CD4-positive, alpha-beta T cell (primary cell): ENCODE measurements at regions not wholly inside any gene's neighbourhood (a gene's known extent, or its start where the extent isn't known, plus 50 kb on each side); places are given as distances from the start of the nearest gene placed in this dataset.

Experiments used
- ATAC-seq: fragments of 200-7000 bp; cut with Tn5 transposase; one replicate; pipeline ENCODE4 v1.10.0; 2022; ENCODE audit warnings: mild to moderate bottlenecking; ENCODE audit not compliant: poor library complexity
- CTCF ChIA-PET: fragments of 350-600 bp; sonication (Branson Sonifier 250); formaldehyde crosslinking; loops from one replicate; lab custom pipeline; 2021; ENCODE audit warnings: antibody characterized with exemption, inconsistent platforms; lab: Charles Lee
- POLR2A ChIA-PET: fragments of 350-600 bp; sonication (Branson Sonifier 250); formaldehyde crosslinking; loops from one replicate; lab custom pipeline; 2021; ENCODE audit warnings: antibody characterized with exemption, inconsistent platforms; lab: Charles Lee
- DNase-seq, 14 experiments: peaks; one replicate each; pipeline ENCODE4 v3.0.0-alpha.2; 2013 to 2020; ENCODE audit warnings: mixed read lengths in 2 of 14
- H3K27ac ChIP-seq, 2 donors: one replicate each; pipeline versions ENCODE4 v1.5.1 to v1.7.0; 2013; ENCODE audit warnings: low read length in 2 of 2, low read depth in 1 of 2, mild to moderate bottlenecking in 1 of 2
- H3K27me3 ChIP-seq, 2 experiments: 1 replicate in 1 of 2; 2 replicates in 1 of 2; pipeline versions ENCODE4 v1.6.1 to v1.7.0; 2013; ENCODE audit warnings: low read length in 2 of 2, control low read depth in 1 of 2, mild to moderate bottlenecking in 1 of 2, moderate library complexity in 1 of 2; ENCODE audit not compliant: insufficient read depth in 2 of 2, control insufficient read depth in 1 of 2
- H3K36me3 ChIP-seq: one replicate; pipeline ENCODE4 v1.6.1; 2013; ENCODE audit warnings: low read length, control low read depth; ENCODE audit not compliant: insufficient read depth
- H3K4me1 ChIP-seq: one replicate; pipeline ENCODE4 v1.6.1; 2013; ENCODE audit warnings: low read length, control low read depth; ENCODE audit not compliant: insufficient read depth
- H3K4me3 ChIP-seq: one replicate; pipeline ENCODE4 v1.5.1; 2013; ENCODE audit warnings: mild to moderate bottlenecking, low read length, moderate library complexity
- H3K9me3 ChIP-seq, 2 experiments: 1 replicate in 1 of 2; 2 replicates in 1 of 2; pipeline versions ENCODE4 v1.6.1 to v1.7.0; 2013; ENCODE audit warnings: low read length in 2 of 2, mild to moderate bottlenecking in 2 of 2, control low read depth in 1 of 2, moderate library complexity in 1 of 2; ENCODE audit not compliant: control insufficient read depth in 1 of 2, insufficient read depth in 1 of 2
- H3K27ac Mint-ChIP-seq: one replicate; pipeline ENCODE4 v1.8.0; 2020; ENCODE audit warnings: mixed read lengths
- H3K27me3 Mint-ChIP-seq: one replicate; pipeline ENCODE4 v1.8.0; 2021; ENCODE audit warnings: mixed read lengths
- H3K36me3 Mint-ChIP-seq: one replicate; pipeline ENCODE4 v1.8.0; 2021; ENCODE audit warnings: low read depth, mixed read lengths
- H3K4me1 Mint-ChIP-seq: one replicate; pipeline ENCODE4 v1.8.0; 2021; ENCODE audit warnings: low read depth, mixed read lengths
- H3K4me3 Mint-ChIP-seq: one replicate; pipeline ENCODE4 v1.8.0; 2020; ENCODE audit warnings: mild to moderate bottlenecking, mixed read lengths
- H3K9me3 Mint-ChIP-seq: one replicate; pipeline ENCODE4 v1.8.0; 2020; ENCODE audit warnings: mixed read lengths
- CTCF ChIP-seq: fragments of 200-600 bp; IDR thresholded peaks from one replicate; pipeline ENCODE4 v1.8.0; 2022; ENCODE audit warnings: antibody characterized with exemption, mild to moderate bottlenecking
- intact Hi-C, 2 experiments: fragments of 100-400 bp; cut with DNase I in 1 of 2; cut with micrococcal nuclease in 1 of 2; formaldehyde crosslinking; loops; one replicate each; pipeline versions ENCODE4 v1.15.1 to v1.9.0; 2023 to 2025; cut with DNase I, micrococcal nuclease

- ChIA-PET CTCF (no interaction called here), POLR2A (no interaction called here)
- intact Hi-C loops: no loop called here
- Histone ChIP-seq H3K36me3 (no peaks in the 10 kb centered on the region), H3K4me3 (no peak overlapping the region), H3K4me1 (no peaks in the 10 kb centered on the region), H3K27me3 (no peaks in the 10 kb centered on the region), H3K9me3 (no peaks in the 10 kb centered on the region), H3K27ac (no peak overlapping the region)
- Mint-ChIP-seq H3K4me3 (no peak overlapping the region), H3K27ac (no peak overlapping the region), H3K27me3 (no peaks in the 10 kb centered on the region), H3K9me3 (peaks cover 5% of the 10 kb centered on the region), H3K36me3 (no peaks in the 10 kb centered on the region), H3K4me1 (no peaks in the 10 kb centered on the region)
- TF ChIP-seq CTCF: no peak
- ATAC-seq (no peak), DNase-seq (no peak)
These were observed 70.9 kb upstream of the OR5AK2 start for GRCh38 chr11:56917708-56918400.

- POLR2A ChIA-PET: no interaction called here
- no peak overlapping the region for H3K4me3 Mint-ChIP-seq
- no peaks in the 10 kb centered on the region for H3K36me3 Mint-ChIP-seq
These were observed 72.1 kb upstream of the OR5AK2 start for GRCh38 chr11:56916587-56916986.

GRCh38 chr11:56916162-56916561 is 72.6 kb upstream of the OR5AK2 start:
- Mint-ChIP-seq H3K9me3 (peaks cover 5% of the 10 kb centered on the region), H3K36me3 (no peaks in the 10 kb centered on the region), H3K27me3 (no peaks in the 10 kb centered on the region), H3K27ac (no peak overlapping the region), H3K4me3 (no peak overlapping the region), H3K4me1 (no peaks in the 10 kb centered on the region)
- Histone ChIP-seq H3K27ac (no peak overlapping the region), H3K4me3 (no peak overlapping the region), H3K27me3 (no peaks in the 10 kb centered on the region), H3K36me3 (no peaks in the 10 kb centered on the region), H3K9me3 (no peaks in the 10 kb centered on the region), H3K4me1 (no peaks in the 10 kb centered on the region)
- POLR2A ChIA-PET: no interaction called here
- intact Hi-C loops: no loop called here
- ATAC-seq (no peak), DNase-seq (no peak)
- no peak for TF ChIP-seq CTCF
- CTCF ChIA-PET: no interaction called here

More at GRCh38 chr11:56916587-56916986, 72.1 kb upstream of the OR5AK2 start:
- Histone ChIP-seq H3K4me3 (no peak overlapping the region), H3K27me3 (no peaks in the 10 kb centered on the region), H3K4me1 (no peaks in the 10 kb centered on the region), H3K36me3 (no peaks in the 10 kb centered on the region), H3K9me3 (no peaks in the 10 kb centered on the region), H3K27ac (no peak overlapping the region)
- CTCF ChIA-PET: no interaction called here
- ATAC-seq: no peak
- Mint-ChIP-seq H3K9me3 (peaks cover 5% of the 10 kb centered on the region), H3K27ac (no peak overlapping the region), H3K4me1 (no peaks in the 10 kb centered on the region), H3K27me3 (no peaks in the 10 kb centered on the region)
- no peak for TF ChIP-seq CTCF
- no peak for DNase-seq
- intact Hi-C loops: no loop called here
